T-helper 22 cell (primary cell): ENCODE measurements at regions not wholly inside any gene's neighbourhood (a gene's known extent, or its start where the extent isn't known, plus 50 kb on each side); places are given as distances from the start of the nearest gene placed in this dataset.

Source experiments
- DNase-seq: peaks from one replicate; pipeline ENCODE4 v3.0.0-alpha.2; 2020; ENCODE audit warnings: low read depth

GRCh38 chr2:7896940-7897487, 784.8 kb upstream of the ID2 start:
- no peak for DNase-seq

- DNase-seq = no peak
Observed at GRCh38 chr2:7899241-7899640, 782.6 kb upstream of the ID2 start.

GRCh38 chr2:7899923-7900322, 781.9 kb upstream of the ID2 start:
- DNase-seq = no peak

- no peak for DNase-seq
Observed at GRCh38 chr2:7900593-7900992, 781.3 kb upstream of the ID2 start.

- DNase-seq = no peak
Observed at GRCh38 chr2:7902251-7902765, 779.5 kb upstream of the ID2 start.

- no peak for DNase-seq
Observed at GRCh38 chr2:7904319-7904718, 777.5 kb upstream of the ID2 start.

GRCh38 chr2:7905756-7906155, 776.1 kb upstream of the ID2 start:
- DNase-seq = no peak

- DNase-seq = no peak
Observed at GRCh38 chr2:7906431-7906830, 775.4 kb upstream of the ID2 start.

GRCh38 chr2:7907041-7907440, 774.8 kb upstream of the ID2 start:
- DNase-seq = no peak

- no peak for DNase-seq
Observed at GRCh38 chr2:7910752-7911151, 771.1 kb upstream of the ID2 start.

- DNase-seq = no peak
Observed at GRCh38 chr2:7911196-7911595, 770.7 kb upstream of the ID2 start.

- no peak for DNase-seq
Observed at GRCh38 chr2:7913974-7914373, 767.9 kb upstream of the ID2 start.

GRCh38 chr2:7915302-7916091, 766.4 kb upstream of the ID2 start:
- DNase-seq = no peak

GRCh38 chr2:7916670-7917069, 765.2 kb upstream of the ID2 start:
- DNase-seq = no peak

GRCh38 chr2:7919510-7919909, 762.3 kb upstream of the ID2 start:
- DNase-seq = no peak

GRCh38 chr2:7924023-7924762, 757.7 kb upstream of the ID2 start:
- DNase-seq = no peak

GRCh38 chr2:7925506-7925905, 756.4 kb upstream of the ID2 start:
- DNase-seq = no peak

GRCh38 chr2:7927691-7928090, 754.2 kb upstream of the ID2 start:
- no peak for DNase-seq

GRCh38 chr2:7929281-7929680, 752.6 kb upstream of the ID2 start:
- no peak for DNase-seq

- no peak for DNase-seq
Observed at GRCh38 chr2:7930800-7931635, 750.8 kb upstream of the ID2 start.

GRCh38 chr2:7931808-7932207, 750.0 kb upstream of the ID2 start:
- DNase-seq = no peak

- no peak for DNase-seq
Observed at GRCh38 chr2:7933672-7934071, 748.2 kb upstream of the ID2 start.
